ENCODE measurements at regions not wholly inside any gene's neighbourhood (a gene's known extent, or its start where the extent isn't known, plus 50 kb on each side); places are given as distances from the start of the nearest gene placed in this dataset.

GRCh38 chr7:43034535-43035002, 77.9 kb upstream of the HECW1 start:
- no peak for DNase-seq
- H3K4me1 Mint-ChIP-seq = no peaks in the 10 kb centered on the region
- peaks cover 0 to 6% (median 0%) of the 10 kb centered on the region in 7 donors for H3K9me3 Mint-ChIP-seq
- H3K27ac Mint-ChIP-seq = no peak overlapping the region
- H3K36me3 Mint-ChIP-seq = no peaks in the 10 kb centered on the region
- H3K36me3 ChIP-seq (ENCODE audit: control insufficient read depth, insufficient read depth, low read length) = no peaks in the 10 kb centered on the region
- H3K4me1 ChIP-seq (ENCODE audit: control insufficient read depth, insufficient read depth, low read length, poor library complexity, severe bottlenecking) = no peaks in the 10 kb centered on the region
- no peak overlapping the region for H3K27ac ChIP-seq (ENCODE audit: insufficient read depth, low read length, poor library complexity, severe bottlenecking)
- no peaks in the 10 kb centered on the region for H3K27me3 ChIP-seq (ENCODE audit: control insufficient read depth, insufficient read depth, low read length)
- no peak overlapping the region for H3K4me3 Mint-ChIP-seq
- no peak for ATAC-seq (ENCODE audit: low read depth in 2 of 2)
- no peak overlapping the region for H3K4me3 ChIP-seq (ENCODE audit: low read depth, low read length)
- peaks cover 6% of the 10 kb centered on the region for H3K27me3 Mint-ChIP-seq
- no peaks in the 10 kb centered on the region for H3K9me3 ChIP-seq (ENCODE audit: control insufficient read depth in 2 of 2, low read length in 2 of 2)

- ATAC-seq (ENCODE audit: low read depth in 2 of 2) (no peak), DNase-seq (no peak)
- Histone ChIP-seq H3K27me3 (ENCODE audit: control insufficient read depth, insufficient read depth, low read length) (no peaks in the 10 kb centered on the region), H3K27ac (ENCODE audit: insufficient read depth, low read length, poor library complexity, severe bottlenecking) (no peak overlapping the region), H3K4me3 (ENCODE audit: low read depth, low read length) (no peak overlapping the region), H3K9me3 (ENCODE audit: control insufficient read depth in 2 of 2, low read length in 2 of 2) (no peaks in the 10 kb centered on the region), H3K36me3 (ENCODE audit: control insufficient read depth, insufficient read depth, low read length) (no peaks in the 10 kb centered on the region), H3K4me1 (ENCODE audit: control insufficient read depth, insufficient read depth, low read length, poor library complexity, severe bottlenecking) (no peaks in the 10 kb centered on the region)
- Mint-ChIP-seq H3K36me3 (no peaks in the 10 kb centered on the region), H3K9me3 (peaks cover 0 to 3% (median 0%) of the 10 kb centered on the region in 7 donors), H3K4me3 (no peak overlapping the region), H3K27me3 (peaks cover 3% of the 10 kb centered on the region), H3K27ac (no peak overlapping the region), H3K4me1 (no peaks in the 10 kb centered on the region)
Measured at GRCh38 chr7:43037531-43037930, 74.9 kb upstream of the HECW1 start.

- DNase-seq (no peak), ATAC-seq (ENCODE audit: low read depth in 2 of 2) (no peak)
- Histone ChIP-seq H3K9me3 (ENCODE audit: control insufficient read depth in 2 of 2, low read length in 2 of 2) (no peaks in the 10 kb centered on the region), H3K4me3 (ENCODE audit: low read depth, low read length) (no peak overlapping the region), H3K27ac (ENCODE audit: insufficient read depth, low read length, poor library complexity, severe bottlenecking) (no peak overlapping the region), H3K36me3 (ENCODE audit: control insufficient read depth, insufficient read depth, low read length) (no peaks in the 10 kb centered on the region), H3K27me3 (ENCODE audit: control insufficient read depth, insufficient read depth, low read length) (no peaks in the 10 kb centered on the region), H3K4me1 (ENCODE audit: control insufficient read depth, insufficient read depth, low read length, poor library complexity, severe bottlenecking) (no peaks in the 10 kb centered on the region)
- Mint-ChIP-seq H3K9me3 (peaks cover 0 to 3% (median 0%) of the 10 kb centered on the region in 7 donors), H3K4me3 (no peak overlapping the region), H3K27me3 (peaks cover 8% of the 10 kb centered on the region), H3K4me1 (no peaks in the 10 kb centered on the region), H3K36me3 (no peaks in the 10 kb centered on the region), H3K27ac (no peak overlapping the region)
Measured at GRCh38 chr7:43038254-43038653, 74.2 kb upstream of the HECW1 start.

- H3K9me3 Mint-ChIP-seq = peaks cover 0 to 3% (median 0%) of the 10 kb centered on the region in 7 donors
- Histone ChIP-seq H3K9me3 (ENCODE audit: control insufficient read depth in 2 of 2, low read length in 2 of 2) (no peaks in the 10 kb centered on the region), H3K4me3 (ENCODE audit: low read depth, low read length) (no peak overlapping the region), H3K36me3 (ENCODE audit: control insufficient read depth, insufficient read depth, low read length) (no peaks in the 10 kb centered on the region), H3K27me3 (ENCODE audit: control insufficient read depth, insufficient read depth, low read length) (no peaks in the 10 kb centered on the region), H3K4me1 (ENCODE audit: control insufficient read depth, insufficient read depth, low read length, poor library complexity, severe bottlenecking) (no peaks in the 10 kb centered on the region), H3K27ac (ENCODE audit: insufficient read depth, low read length, poor library complexity, severe bottlenecking) (no peak overlapping the region)
- peaks cover 8% of the 10 kb centered on the region for H3K27me3 Mint-ChIP-seq
- no peaks in the 10 kb centered on the region for H3K4me1 Mint-ChIP-seq
- ATAC-seq (ENCODE audit: low read depth in 2 of 2) (no peak), DNase-seq (no peak)
- H3K27ac Mint-ChIP-seq = no peak overlapping the region
- H3K4me3 Mint-ChIP-seq = no peak overlapping the region
- no peaks in the 10 kb centered on the region for H3K36me3 Mint-ChIP-seq
Measured at GRCh38 chr7:43039346-43039745, 73.1 kb upstream of the HECW1 start.

GRCh38 chr7:43040461-43040860, 72.0 kb upstream of the HECW1 start:
- ATAC-seq (ENCODE audit: low read depth in 2 of 2) = no peak
- H3K4me1 Mint-ChIP-seq = no peaks in the 10 kb centered on the region

GRCh38 chr7:43041105-43041504, 71.3 kb upstream of the HECW1 start:
- H3K4me3 ChIP-seq (ENCODE audit: low read depth, low read length) = no peak overlapping the region
- Mint-ChIP-seq H3K4me1 (no peaks in the 10 kb centered on the region), H3K36me3 (no peaks in the 10 kb centered on the region), H3K9me3 (peaks cover 0 to 3% (median 0%) of the 10 kb centered on the region in 7 donors), H3K27me3 (peaks cover 8% of the 10 kb centered on the region), H3K27ac (no peak overlapping the region), H3K4me3 (no peak overlapping the region)
- ATAC-seq (ENCODE audit: low read depth in 2 of 2) (no peak), DNase-seq (no peak)
- no peaks in the 10 kb centered on the region for H3K4me1 ChIP-seq (ENCODE audit: control insufficient read depth, insufficient read depth, low read length, poor library complexity, severe bottlenecking)
- H3K36me3 ChIP-seq (ENCODE audit: control insufficient read depth, insufficient read depth, low read length) = no peaks in the 10 kb centered on the region
- no peak overlapping the region for H3K27ac ChIP-seq (ENCODE audit: insufficient read depth, low read length, poor library complexity, severe bottlenecking)
- H3K9me3 ChIP-seq (ENCODE audit: control insufficient read depth in 2 of 2, low read length in 2 of 2) = no peaks in the 10 kb centered on the region
- H3K27me3 ChIP-seq (ENCODE audit: control insufficient read depth, insufficient read depth, low read length) = no peaks in the 10 kb centered on the region

More at GRCh38 chr7:43040461-43040860, 72.0 kb upstream of the HECW1 start:
- H3K36me3 ChIP-seq (ENCODE audit: control insufficient read depth, insufficient read depth, low read length) = no peaks in the 10 kb centered on the region
- H3K9me3 ChIP-seq (ENCODE audit: control insufficient read depth in 2 of 2, low read length in 2 of 2) = no peaks in the 10 kb centered on the region
- Mint-ChIP-seq H3K9me3 (peaks cover 0 to 1% (median 0%) of the 10 kb centered on the region in 7 donors), H3K27ac (no peak overlapping the region), H3K36me3 (no peaks in the 10 kb centered on the region), H3K4me3 (no peak overlapping the region), H3K27me3 (peaks cover 8% of the 10 kb centered on the region)
- no peak overlapping the region for H3K4me3 ChIP-seq (ENCODE audit: low read depth, low read length)
- H3K4me1 ChIP-seq (ENCODE audit: control insufficient read depth, insufficient read depth, low read length, poor library complexity, severe bottlenecking) = no peaks in the 10 kb centered on the region
- no peak for DNase-seq
- no peak overlapping the region for H3K27ac ChIP-seq (ENCODE audit: insufficient read depth, low read length, poor library complexity, severe bottlenecking)
- H3K27me3 ChIP-seq (ENCODE audit: control insufficient read depth, insufficient read depth, low read length) = no peaks in the 10 kb centered on the region

- peaks cover 8% of the 10 kb centered on the region for H3K27me3 Mint-ChIP-seq
- DNase-seq = no peak
- H3K4me3 ChIP-seq (ENCODE audit: low read depth, low read length) = no peak overlapping the region
- H3K36me3 Mint-ChIP-seq = no peaks in the 10 kb centered on the region
- no peak for ATAC-seq (ENCODE audit: low read depth in 2 of 2)
- no peaks in the 10 kb centered on the region for H3K36me3 ChIP-seq (ENCODE audit: control insufficient read depth, insufficient read depth, low read length)
- no peaks in the 10 kb centered on the region for H3K4me1 ChIP-seq (ENCODE audit: control insufficient read depth, insufficient read depth, low read length, poor library complexity, severe bottlenecking)
- no peaks in the 10 kb centered on the region for H3K4me1 Mint-ChIP-seq
- no peaks in the 10 kb centered on the region for H3K9me3 ChIP-seq (ENCODE audit: control insufficient read depth in 2 of 2, low read length in 2 of 2)
- H3K9me3 Mint-ChIP-seq = peaks cover 0 to 1% (median 0%) of the 10 kb centered on the region in 7 donors
- H3K27me3 ChIP-seq (ENCODE audit: control insufficient read depth, insufficient read depth, low read length) = no peaks in the 10 kb centered on the region
- H3K27ac Mint-ChIP-seq = no peak overlapping the region
- H3K27ac ChIP-seq (ENCODE audit: insufficient read depth, low read length, poor library complexity, severe bottlenecking) = no peak overlapping the region
- no peak overlapping the region for H3K4me3 Mint-ChIP-seq
Measured at GRCh38 chr7:43041724-43042123, 70.7 kb upstream of the HECW1 start.

- H3K27me3 Mint-ChIP-seq = peaks cover 8% of the 10 kb centered on the region
- Histone ChIP-seq H3K36me3 (ENCODE audit: control insufficient read depth, insufficient read depth, low read length) (no peaks in the 10 kb centered on the region), H3K4me3 (ENCODE audit: low read depth, low read length) (no peak overlapping the region), H3K27ac (ENCODE audit: insufficient read depth, low read length, poor library complexity, severe bottlenecking) (no peak overlapping the region), H3K4me1 (ENCODE audit: control insufficient read depth, insufficient read depth, low read length, poor library complexity, severe bottlenecking) (no peaks in the 10 kb centered on the region), H3K27me3 (ENCODE audit: control insufficient read depth, insufficient read depth, low read length) (peaks cover 2% of the 10 kb centered on the region), H3K9me3 (ENCODE audit: control insufficient read depth in 2 of 2, low read length in 2 of 2) (peaks cover 0 to 3% of the 10 kb centered on the region in 2 experiments)
- H3K4me1 Mint-ChIP-seq = no peaks in the 10 kb centered on the region
- H3K4me3 Mint-ChIP-seq = no peak overlapping the region
- no peak overlapping the region for H3K27ac Mint-ChIP-seq
- DNase-seq (no peak), ATAC-seq (ENCODE audit: low read depth in 2 of 2) (no peak)
- no peaks in the 10 kb centered on the region for H3K36me3 Mint-ChIP-seq
- peaks cover 0 to 3% (median 1%) of the 10 kb centered on the region in 7 donors for H3K9me3 Mint-ChIP-seq
Measured at GRCh38 chr7:43042302-43042701, 70.1 kb upstream of the HECW1 start.
